HG02759 (cell line): ENCODE measurements at regions not wholly inside any gene's neighbourhood (a gene's known extent, or its start where the extent isn't known, plus 50 kb on each side); places are given as distances from the start of the nearest gene placed in this dataset.

Experiments used
- ATAC-seq: cut with Tn5 transposase; IDR thresholded peaks from one replicate; pipeline ENCODE4 v1.9.1; 2021; ENCODE audit warnings: mild to moderate bottlenecking, moderate library complexity; ENCODE audit not compliant: unreplicated experiment

- no peak for ATAC-seq
Measured at GRCh38 chr15:35596285-35596684, 50.3 kb upstream of the DPH6 start.

- ATAC-seq = no peak
Measured at GRCh38 chr15:35602836-35603235, 56.9 kb upstream of the DPH6 start.

GRCh38 chr15:35603301-35603700, 57.3 kb upstream of the DPH6 start:
- no peak for ATAC-seq

- no peak for ATAC-seq
Measured at GRCh38 chr15:35603856-35604255, 57.9 kb upstream of the DPH6 start.

- no peak for ATAC-seq
Measured at GRCh38 chr15:35605764-35606449, 59.9 kb upstream of the DPH6 start.

- ATAC-seq = no peak
Measured at GRCh38 chr15:35606450-35606779, 60.5 kb upstream of the DPH6 start.

- ATAC-seq = no peak
Measured at GRCh38 chr15:35616498-35617271, 70.7 kb upstream of the DPH6 start.

GRCh38 chr15:35618260-35619188, 72.6 kb upstream of the DPH6 start:
- no peak for ATAC-seq

- no peak for ATAC-seq
Measured at GRCh38 chr15:35622641-35623340, 76.8 kb upstream of the DPH6 start.

GRCh38 chr15:35624881-35625280, 78.9 kb upstream of the DPH6 start:
- no peak for ATAC-seq

GRCh38 chr15:35626571-35627318, 80.8 kb upstream of the DPH6 start:
- no peak for ATAC-seq

GRCh38 chr15:35627696-35628095, 81.7 kb upstream of the DPH6 start:
- no peak for ATAC-seq

- no peak for ATAC-seq
Measured at GRCh38 chr15:35629766-35630165, 83.8 kb upstream of the DPH6 start.

- no peak for ATAC-seq
Measured at GRCh38 chr15:35630532-35630931, 84.6 kb upstream of the DPH6 start.

GRCh38 chr15:35630985-35631384, 85.0 kb upstream of the DPH6 start:
- no peak for ATAC-seq

- no peak for ATAC-seq
Measured at GRCh38 chr15:35633677-35634076, 87.7 kb upstream of the DPH6 start.

GRCh38 chr15:35646790-35647189, 100.8 kb upstream of the DPH6 start:
- no peak for ATAC-seq

- ATAC-seq = no peak
Measured at GRCh38 chr15:35647303-35647702, 101.3 kb upstream of the DPH6 start.

GRCh38 chr15:35648941-35649340, 103.0 kb upstream of the DPH6 start:
- no peak for ATAC-seq

GRCh38 chr15:35649575-35649974, 103.6 kb upstream of the DPH6 start:
- ATAC-seq = no peak
